CD14-positive monocyte (primary cell): ENCODE measurements at regions not wholly inside any gene's neighbourhood (a gene's known extent, or its start where the extent isn't known, plus 50 kb on each side); places are given as distances from the start of the nearest gene placed in this dataset.

Experiments used
- DNase-seq, 3 donors: peaks; one replicate each; pipeline ENCODE4 v3.0.0-alpha.2; 2011 to 2022
- H2AFZ ChIP-seq: 2 replicates; pipeline ENCODE4 v1.6.0; 2012; ENCODE audit warnings: mild to moderate bottlenecking, low read depth, low read length, inconsistent platforms; ENCODE audit not compliant: insufficient read depth, poor library complexity, severe bottlenecking
- H3K27ac ChIP-seq, 2 donors: 1 replicate in 1 of 2; 2 replicates in 1 of 2; pipeline ENCODE4 v1.5.1; 2012 to 2013; ENCODE audit warnings: low read length in 2 of 2, control low read depth in 1 of 2, inconsistent platforms in 1 of 2, low read depth in 1 of 2, mild to moderate bottlenecking in 1 of 2
- H3K27me3 ChIP-seq, 2 donors: one replicate each; pipeline versions ENCODE4 v1.6.0 to v1.6.1; 2011 to 2013; ENCODE audit warnings: low read length in 2 of 2; ENCODE audit not compliant: control insufficient read depth in 2 of 2, insufficient read depth in 2 of 2
- H3K36me3 ChIP-seq, 2 donors: replicated peaks in 1 of 2; 1 replicate in 1 of 2; 2 replicates in 1 of 2; pipeline versions ENCODE4 v1.5.1 to v1.6.1; 2012 to 2013; ENCODE audit warnings: low read length in 2 of 2, control low read depth in 1 of 2, inconsistent platforms in 1 of 2, mild to moderate bottlenecking in 1 of 2; ENCODE audit not compliant: insufficient read depth in 2 of 2, control insufficient read depth in 1 of 2
- H3K4me1 ChIP-seq, 2 donors: 1 replicate in 1 of 2; 2 replicates in 1 of 2; pipeline versions ENCODE4 v1.5.1 to v1.6.1; 2012 to 2013; ENCODE audit warnings: low read length in 2 of 2, control low read depth in 1 of 2, inconsistent platforms in 1 of 2, mild to moderate bottlenecking in 1 of 2, moderate library complexity in 1 of 2; ENCODE audit not compliant: insufficient read depth in 2 of 2, control insufficient read depth in 1 of 2
- H3K4me2 ChIP-seq: replicated peaks from 2 replicates; pipeline ENCODE3; 2012; ENCODE audit warnings: low read length, moderate library complexity, mild to moderate bottlenecking; ENCODE audit not compliant: poor library complexity, severe bottlenecking; ENCODE audit errors: extremely low read depth
- H3K4me3 ChIP-seq, 3 experiments: fragments of 200-600 bp in 1 of 3; sonication (generic) in 1 of 3; replicated peaks in 1 of 3; 1 replicate in 2 of 3; 2 replicates in 1 of 3; pipeline ENCODE4 v1.5.1; 2011 to 2013; ENCODE audit warnings: low read length in 3 of 3, mild to moderate bottlenecking in 3 of 3, control low read depth in 2 of 3, low read depth in 2 of 3, inconsistent platforms in 1 of 3, moderate library complexity in 1 of 3
- H3K79me2 ChIP-seq: 2 replicates; pipeline ENCODE4 v1.6.0; 2012; ENCODE audit warnings: mild to moderate bottlenecking, control low read depth, inconsistent platforms, low read length, moderate library complexity; ENCODE audit not compliant: insufficient read depth
- H3K9ac ChIP-seq: 2 replicates; pipeline ENCODE4 v1.6.0; 2017; ENCODE audit warnings: low read length, mild to moderate bottlenecking; ENCODE audit not compliant: insufficient read depth, poor library complexity, severe bottlenecking
- H3K9me3 ChIP-seq, 2 donors: replicated peaks in 1 of 2; 1 replicate in 1 of 2; 2 replicates in 1 of 2; pipeline versions ENCODE4 v1.5.1 to v1.6.1; 2012 to 2013; ENCODE audit warnings: low read length in 2 of 2, control low read depth in 1 of 2; ENCODE audit not compliant: control insufficient read depth in 1 of 2, insufficient read depth in 1 of 2
- H4K20me1 ChIP-seq: 2 replicates; pipeline ENCODE4 v1.6.0; 2012; ENCODE audit warnings: mild to moderate bottlenecking, low read length, control low read depth, moderate library complexity; ENCODE audit not compliant: insufficient read depth
- H3K27ac Mint-ChIP-seq, 7 donors: one replicate each; pipeline ENCODE4 v1.8.0; 2020; ENCODE audit warnings: mild to moderate bottlenecking in 7 of 7, mixed read lengths in 7 of 7, moderate library complexity in 6 of 7, inconsistent platforms in 2 of 7
- H3K27me3 Mint-ChIP-seq, 3 donors: one replicate each; pipeline ENCODE4 v1.8.0; 2021 to 2022; ENCODE audit warnings: low read depth in 3 of 3, mild to moderate bottlenecking in 3 of 3, mixed read lengths in 3 of 3, moderate library complexity in 3 of 3, inconsistent platforms in 1 of 3
- H3K36me3 Mint-ChIP-seq, 2 donors: one replicate each; pipeline ENCODE4 v1.8.0; 2020; ENCODE audit warnings: mixed read lengths in 2 of 2, inconsistent platforms in 1 of 2, mild to moderate bottlenecking in 1 of 2
- H3K4me1 Mint-ChIP-seq: one replicate; pipeline ENCODE4 v1.8.0; 2020; ENCODE audit warnings: mild to moderate bottlenecking, mixed read lengths
- H3K4me3 Mint-ChIP-seq, 2 donors: one replicate each; pipeline ENCODE4 v1.8.0; 2020; ENCODE audit warnings: mild to moderate bottlenecking in 2 of 2, mixed read lengths in 2 of 2, moderate library complexity in 1 of 2
- H3K9me3 Mint-ChIP-seq, 7 donors: one replicate each; pipeline ENCODE4 v1.8.0; 2020 to 2022; ENCODE audit warnings: mixed read lengths in 7 of 7, mild to moderate bottlenecking in 6 of 7, moderate library complexity in 6 of 7, inconsistent platforms in 2 of 7
- WGBS: methylation state at CpG from one replicate; pipeline ENCODE4 v1.1.5; 2013; ENCODE audit warnings: missing lambda C conversion rate; ENCODE audit not compliant: insufficient coverage; 5-methylcytosine and 5-hydroxymethylcytosine counted together
- intact Hi-C, 2 donors: fragments of 100-400 bp; cut with micrococcal nuclease; formaldehyde crosslinking; loops; one replicate each; pipeline versions ENCODE4 v1.15.0 to v1.15.1; 2023
- TF ChIP-seq, protein P1 (sequence below): fragments of 200-600 bp; IDR thresholded peaks from one replicate; pipeline ENCODE4 v1.8.0; 2022; ENCODE audit warnings: antibody characterized with exemption, mild to moderate bottlenecking

DNA sequence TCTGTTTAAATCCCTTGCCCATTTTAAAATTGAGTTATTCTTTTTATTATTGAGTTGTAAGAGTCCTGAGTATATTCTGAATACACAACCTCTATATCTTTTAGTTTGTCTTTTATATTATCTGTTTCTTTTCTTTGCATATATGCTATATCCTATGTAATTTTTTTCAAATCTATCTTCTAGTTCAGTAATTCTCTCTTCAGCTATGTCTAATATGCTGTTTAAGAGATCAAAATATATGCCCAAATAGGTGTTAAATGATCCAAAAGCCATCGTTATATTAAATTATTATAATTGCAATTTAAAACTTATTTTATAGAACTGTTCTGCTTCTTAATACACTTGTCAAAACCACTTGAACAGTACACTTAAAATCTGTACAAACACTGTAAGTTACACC is 107.4 kb upstream of the TSPAN5 start:
- WGBS: no CpG with 5 or more reads among the region's 1 CpG
- TF ChIP-seq, protein P1, sequence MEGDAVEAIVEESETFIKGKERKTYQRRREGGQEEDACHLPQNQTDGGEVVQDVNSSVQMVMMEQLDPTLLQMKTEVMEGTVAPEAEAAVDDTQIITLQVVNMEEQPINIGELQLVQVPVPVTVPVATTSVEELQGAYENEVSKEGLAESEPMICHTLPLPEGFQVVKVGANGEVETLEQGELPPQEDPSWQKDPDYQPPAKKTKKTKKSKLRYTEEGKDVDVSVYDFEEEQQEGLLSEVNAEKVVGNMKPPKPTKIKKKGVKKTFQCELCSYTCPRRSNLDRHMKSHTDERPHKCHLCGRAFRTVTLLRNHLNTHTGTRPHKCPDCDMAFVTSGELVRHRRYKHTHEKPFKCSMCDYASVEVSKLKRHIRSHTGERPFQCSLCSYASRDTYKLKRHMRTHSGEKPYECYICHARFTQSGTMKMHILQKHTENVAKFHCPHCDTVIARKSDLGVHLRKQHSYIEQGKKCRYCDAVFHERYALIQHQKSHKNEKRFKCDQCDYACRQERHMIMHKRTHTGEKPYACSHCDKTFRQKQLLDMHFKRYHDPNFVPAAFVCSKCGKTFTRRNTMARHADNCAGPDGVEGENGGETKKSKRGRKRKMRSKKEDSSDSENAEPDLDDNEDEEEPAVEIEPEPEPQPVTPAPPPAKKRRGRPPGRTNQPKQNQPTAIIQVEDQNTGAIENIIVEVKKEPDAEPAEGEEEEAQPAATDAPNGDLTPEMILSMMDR: no peak

GRCh38 chr4:98758182-98758581 is 99.8 kb upstream of the TSPAN5 start:
- no peaks in the 10 kb centered on the region for H3K36me3 ChIP-seq
- Mint-ChIP-seq H3K36me3 (no peaks in the 10 kb centered on the region), H3K9me3 (peaks cover 0 to 9% (median 2%) of the 10 kb centered on the region in 7 donors), H3K4me1 (no peaks in the 10 kb centered on the region), H3K4me3 (no peak overlapping the region), H3K27me3 (peaks cover 0 to 2% (median 0%) of the 10 kb centered on the region in 3 donors), H3K27ac (no peak overlapping the region)
- no peaks in the 10 kb centered on the region for H3K79me2 ChIP-seq
- TF ChIP-seq, protein P1: no peak
- no peak overlapping the region for H3K4me2 ChIP-seq
- intact Hi-C loops: no loop called here
- no peak overlapping the region for H2AFZ ChIP-seq
- H3K27me3 ChIP-seq: no peaks in the 10 kb centered on the region
- H3K9ac ChIP-seq: no peak overlapping the region
- H3K4me3 ChIP-seq: no peak overlapping the region
- H3K9me3 ChIP-seq: no peaks in the 10 kb centered on the region
- no peak for DNase-seq
- no peak overlapping the region for H3K27ac ChIP-seq
- WGBS: no CpG with 5 or more reads among the region's 1 CpG
- H4K20me1 ChIP-seq: no peaks in the 10 kb centered on the region
- H3K4me1 ChIP-seq: no peaks in the 10 kb centered on the region

More for the DNA sequence above, 107.4 kb upstream of the TSPAN5 start:
- intact Hi-C loops: no loop called here
- H3K27ac ChIP-seq: no peak overlapping the region
- no peak for DNase-seq
- H3K27me3 ChIP-seq: no peaks in the 10 kb centered on the region
- peaks cover 2 to 13% (median 8%) of the 10 kb centered on the region in 7 donors for H3K9me3 Mint-ChIP-seq
- no peaks in the 10 kb centered on the region for H3K4me1 ChIP-seq
- H3K27me3 Mint-ChIP-seq: no peaks in the 10 kb centered on the region
- H3K36me3 Mint-ChIP-seq: no peaks in the 10 kb centered on the region
- no peak overlapping the region for H2AFZ ChIP-seq
- H3K4me3 ChIP-seq: no peak overlapping the region
- no peak overlapping the region for H3K9ac ChIP-seq
- H3K36me3 ChIP-seq: no peaks in the 10 kb centered on the region
- peaks cover 3 to 9% of the 10 kb centered on the region in 2 donors for H3K9me3 ChIP-seq
- no peaks in the 10 kb centered on the region for H4K20me1 ChIP-seq
- H3K4me2 ChIP-seq: no peak overlapping the region
- no peak overlapping the region for H3K4me3 Mint-ChIP-seq
- H3K79me2 ChIP-seq: no peaks in the 10 kb centered on the region
- H3K27ac Mint-ChIP-seq: no peak overlapping the region
- H3K4me1 Mint-ChIP-seq: no peaks in the 10 kb centered on the region
